ENCODE measurements at regions not wholly inside any gene's neighbourhood (a gene's known extent, or its start where the extent isn't known, plus 50 kb on each side); places are given as distances from the start of the nearest gene placed in this dataset.

- intact Hi-C loops (cut with DNase I; ENCODE audit: low total_unique reads), result no loop called here
- peaks cover 0 to 8% (median 0%) of the 10 kb centered on the region in 4 donors for H3K4me1 ChIP-seq
- no peaks in the 10 kb centered on the region for H3K27me3 ChIP-seq
- TF ChIP-seq, protein P1, sequence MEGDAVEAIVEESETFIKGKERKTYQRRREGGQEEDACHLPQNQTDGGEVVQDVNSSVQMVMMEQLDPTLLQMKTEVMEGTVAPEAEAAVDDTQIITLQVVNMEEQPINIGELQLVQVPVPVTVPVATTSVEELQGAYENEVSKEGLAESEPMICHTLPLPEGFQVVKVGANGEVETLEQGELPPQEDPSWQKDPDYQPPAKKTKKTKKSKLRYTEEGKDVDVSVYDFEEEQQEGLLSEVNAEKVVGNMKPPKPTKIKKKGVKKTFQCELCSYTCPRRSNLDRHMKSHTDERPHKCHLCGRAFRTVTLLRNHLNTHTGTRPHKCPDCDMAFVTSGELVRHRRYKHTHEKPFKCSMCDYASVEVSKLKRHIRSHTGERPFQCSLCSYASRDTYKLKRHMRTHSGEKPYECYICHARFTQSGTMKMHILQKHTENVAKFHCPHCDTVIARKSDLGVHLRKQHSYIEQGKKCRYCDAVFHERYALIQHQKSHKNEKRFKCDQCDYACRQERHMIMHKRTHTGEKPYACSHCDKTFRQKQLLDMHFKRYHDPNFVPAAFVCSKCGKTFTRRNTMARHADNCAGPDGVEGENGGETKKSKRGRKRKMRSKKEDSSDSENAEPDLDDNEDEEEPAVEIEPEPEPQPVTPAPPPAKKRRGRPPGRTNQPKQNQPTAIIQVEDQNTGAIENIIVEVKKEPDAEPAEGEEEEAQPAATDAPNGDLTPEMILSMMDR (IDR thresholded peaks at IDR 0.05), result no peak
- no peaks in the 10 kb centered on the region for H3K9me3 ChIP-seq
- no peak overlapping the region for H3K27ac ChIP-seq
- DNase-seq, result no peak
- no peak overlapping the region for H3K4me3 ChIP-seq
- H3K36me3 ChIP-seq, result no peaks in the 10 kb centered on the region
Measured at GRCh38 chr4:126358041-126358440, 1043.3 kb downstream of the FAT4 start.

DNA sequence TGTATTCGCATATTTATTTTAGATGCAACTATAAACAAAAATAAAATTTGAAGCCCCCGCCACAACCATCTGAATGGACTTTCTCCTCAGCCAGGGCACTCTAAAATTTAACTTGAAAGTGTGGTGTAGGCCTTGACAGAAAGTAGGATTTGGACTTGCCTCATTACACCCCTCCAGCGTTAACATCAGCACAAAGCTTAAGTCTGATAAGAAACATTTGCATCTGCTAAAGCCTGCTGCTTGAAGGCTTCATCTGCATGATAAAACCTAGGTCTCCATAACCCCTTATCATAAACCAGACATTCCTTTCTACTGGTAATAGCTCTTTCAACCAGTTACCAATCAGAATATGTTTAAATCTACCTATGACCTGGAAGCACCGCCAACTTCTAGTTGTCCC is 1046.5 kb downstream of the FAT4 start:
- Histone ChIP-seq H3K9me3 (no peaks in the 10 kb centered on the region), H3K36me3 (no peaks in the 10 kb centered on the region), H3K27ac (no peak overlapping the region), H3K4me3 (no peak overlapping the region), H3K27me3 (no peaks in the 10 kb centered on the region), H3K4me1 (peaks cover 0 to 9% (median 0%) of the 10 kb centered on the region in 4 donors)
- TF ChIP-seq, protein P1 (IDR thresholded peaks at IDR 0.05), result no peak
- intact Hi-C loops (cut with DNase I; ENCODE audit: low total_unique reads), result no loop called here
- no peak for DNase-seq

DNA sequence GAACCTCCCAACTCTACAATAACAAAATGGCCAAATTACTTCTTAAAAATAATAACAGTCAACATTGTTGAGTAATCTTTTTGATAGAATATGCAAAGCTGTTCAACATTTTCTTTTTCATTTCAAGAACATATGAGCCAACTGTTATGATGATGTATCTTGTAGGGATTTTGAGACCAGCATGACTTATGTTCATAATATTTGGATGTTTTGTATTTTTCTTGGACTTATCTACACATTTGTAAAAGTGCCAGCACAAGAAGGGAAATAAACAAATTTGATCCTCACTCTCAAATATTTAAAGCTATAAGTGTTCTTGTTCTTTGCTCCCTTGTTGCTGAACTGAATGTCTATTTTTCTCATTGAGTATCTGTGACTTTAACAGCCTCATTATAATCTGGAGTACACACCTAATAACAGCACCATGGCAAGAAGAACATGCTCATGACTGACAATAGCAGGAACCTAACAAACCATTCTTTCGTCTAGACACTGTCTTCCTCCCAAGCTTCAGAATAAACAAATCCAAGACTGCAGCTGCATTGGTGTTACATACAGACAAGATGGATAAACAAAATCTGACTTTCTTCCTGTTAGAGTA is 1049.7 kb downstream of the FAT4 start:
- H3K27ac ChIP-seq, result peak overlapping the region; percentile 47 to 49

DNA sequence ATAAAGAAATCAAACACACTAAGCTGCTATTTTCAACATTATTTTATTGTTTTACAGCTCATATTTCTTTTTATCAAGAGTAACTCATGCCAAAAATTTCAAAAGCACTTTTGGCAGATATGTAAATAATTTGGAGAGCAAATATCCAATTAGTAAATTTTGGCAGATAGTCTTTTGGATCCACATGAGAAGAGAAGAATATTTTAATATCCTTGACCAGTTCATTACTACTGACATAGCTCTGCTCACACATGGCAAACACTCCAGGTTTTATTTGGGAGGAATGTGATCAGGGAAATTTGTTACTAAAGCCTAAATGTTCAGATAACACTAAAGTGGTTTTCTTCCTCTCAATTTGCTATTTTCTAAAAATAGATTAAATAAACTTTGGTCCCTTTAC is 1054.3 kb downstream of the FAT4 start:
- Histone ChIP-seq H3K4me3 (no peak overlapping the region), H3K9me3 (no peaks in the 10 kb centered on the region), H3K27ac (no peak overlapping the region), H3K27me3 (no peaks in the 10 kb centered on the region), H3K4me1 (peaks cover 0 to 27% (median 0%) of the 10 kb centered on the region in 4 donors), H3K36me3 (no peaks in the 10 kb centered on the region)
- TF ChIP-seq, protein P1 (IDR thresholded peaks at IDR 0.05), result no peak
- intact Hi-C loops (cut with DNase I; ENCODE audit: low total_unique reads), result no loop called here
- DNase-seq, result no peak

More for the DNA sequence above, 1049.7 kb downstream of the FAT4 start:
- intact Hi-C loops (cut with DNase I; ENCODE audit: low total_unique reads), result no loop called here
- TF ChIP-seq, protein P1 (IDR thresholded peaks at IDR 0.05), result no peak
- DNase-seq, result no peak
- H3K9me3 ChIP-seq, result no peaks in the 10 kb centered on the region
- H3K27me3 ChIP-seq, result no peaks in the 10 kb centered on the region
- peaks cover 0 to 21% (median 0%) of the 10 kb centered on the region in 4 donors for H3K4me1 ChIP-seq
- H3K4me3 ChIP-seq, result no peak overlapping the region
- no peaks in the 10 kb centered on the region for H3K36me3 ChIP-seq

DNA sequence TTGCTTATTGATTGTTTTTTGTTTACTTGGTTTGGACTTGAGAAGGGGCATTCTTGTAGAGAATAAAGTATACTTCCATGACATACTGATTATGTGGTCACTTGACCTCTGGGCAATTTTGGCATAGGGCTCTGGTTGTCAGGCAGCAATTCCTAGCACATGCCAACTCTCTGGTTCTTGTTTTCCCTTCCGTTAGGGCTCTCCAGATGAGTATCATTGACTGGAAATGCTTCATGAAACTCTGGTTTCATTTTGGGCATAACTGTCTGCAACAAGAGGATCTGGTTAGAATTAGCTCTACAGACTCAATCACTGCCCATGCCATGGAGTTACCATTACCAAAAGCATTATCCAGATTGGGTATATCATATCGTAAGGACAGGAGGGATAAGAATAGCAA is 1057.9 kb downstream of the FAT4 start:
- peaks cover 0 to 40% (median 5%) of the 10 kb centered on the region in 4 donors for H3K4me1 ChIP-seq
- intact Hi-C loops (cut with DNase I; ENCODE audit: low total_unique reads), result no loop called here
- H3K4me3 ChIP-seq, result no peak overlapping the region
- H3K27ac ChIP-seq, result no peak overlapping the region
- DNase-seq, result no peak
- no peaks in the 10 kb centered on the region for H3K27me3 ChIP-seq
- TF ChIP-seq, protein P1 (IDR thresholded peaks at IDR 0.05), result no peak
- no peaks in the 10 kb centered on the region for H3K36me3 ChIP-seq
- no peaks in the 10 kb centered on the region for H3K9me3 ChIP-seq
